Gastroesophageal sphincter (tissue), 3 donors: ENCODE measurements at regions not wholly inside any gene's neighbourhood (a gene's known extent, or its start where the extent isn't known, plus 50 kb on each side); places are given as distances from the start of the nearest gene placed in this dataset.

ENCODE experiments used
- CTCF ChIP-seq, 4 experiments: fragments of 200-600 bp in 2 of 4; fragments of 450-650 bp in 2 of 4; sonication (generic) in 1 of 4; IDR thresholded peaks; one replicate each; pipeline ENCODE4 v1.5.1; 2017 to 2019; ENCODE audit warnings: antibody characterized with exemption in 4 of 4, mild to moderate bottlenecking in 2 of 4, moderate library complexity in 2 of 4
- POLR2A ChIP-seq, 2 donors: fragments of 450-650 bp; IDR thresholded peaks; one replicate each; pipeline ENCODE4 v1.6.1; 2017; ENCODE audit warnings: antibody characterized with exemption in 2 of 2, mild to moderate bottlenecking in 2 of 2, moderate library complexity in 1 of 2
- POLR2AphosphoS5 ChIP-seq: sonication (generic); formaldehyde crosslinking; IDR thresholded peaks from one replicate; pipeline ENCODE4 v1.6.1; 2017; ENCODE audit warnings: antibody characterized with exemption

- TF ChIP-seq POLR2A (IDR thresholded peaks at IDR 0.05) (no peak), CTCF (IDR thresholded peaks at IDR 0.05) (no peak), POLR2AphosphoS5 (no peak)
Measured at GRCh38 chr10:108633046-108633445, 1290.3 kb downstream of the XPNPEP1 start.
